NT2/D1 (cell line): ENCODE measurements at regions not wholly inside any gene's neighbourhood (a gene's known extent, or its start where the extent isn't known, plus 50 kb on each side); places are given as distances from the start of the nearest gene placed in this dataset.

Experiments
- SUZ12 ChIP-seq: IDR thresholded peaks from 2 replicates; pipeline ENCODE4 v1.6.1; 2011; ENCODE audit not compliant: insufficient read length, insufficient read depth; ENCODE audit errors: extremely low read depth
- YY1 ChIP-seq: IDR thresholded peaks from 2 replicates; pipeline ENCODE4 v1.6.1; 2011; ENCODE audit not compliant: insufficient read length, insufficient read depth
- ZNF274 ChIP-seq: IDR thresholded peaks from 2 replicates; pipeline ENCODE4 v1.6.1; 2011; ENCODE audit warnings: mild to moderate bottlenecking, low read depth, low read length

- no peak for TF ChIP-seq ZNF274
- no peak for TF ChIP-seq YY1
- no peak for TF ChIP-seq SUZ12
These were observed 99.1 kb upstream of the ARHGEF3 start for GRCh38 chr3:56900801-56901200.
